Activated T-cell treated with anti-CD3 and anti-CD28 coated beads for 4 hours (primary cell): ENCODE measurements at regions not wholly inside any gene's neighbourhood (a gene's known extent, or its start where the extent isn't known, plus 50 kb on each side); places are given as distances from the start of the nearest gene placed in this dataset.

Experiments
- DNase-seq: peaks from one replicate; pipeline ENCODE4 v3.0.0-alpha.2; 2020

DNA sequence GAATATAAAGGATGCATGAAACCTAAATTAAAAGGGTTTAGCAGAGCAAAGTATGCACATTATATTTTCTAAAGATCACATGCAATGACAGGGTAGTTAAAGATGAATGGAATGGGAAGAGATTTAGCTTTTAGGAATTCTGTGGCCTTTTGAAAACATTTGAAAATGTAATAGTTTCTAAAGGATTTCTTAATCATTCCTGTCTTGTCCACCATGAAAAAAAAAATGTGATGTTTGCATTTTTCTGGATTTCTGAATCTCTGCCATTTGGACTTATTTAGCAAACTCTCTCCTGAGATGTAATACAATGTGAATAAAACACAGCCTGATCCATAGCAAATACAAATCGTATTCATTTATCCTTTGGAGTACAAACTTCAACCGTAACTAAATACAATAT is 126.6 kb upstream of the RAB11FIP2 start:
- no peak for DNase-seq

DNA sequence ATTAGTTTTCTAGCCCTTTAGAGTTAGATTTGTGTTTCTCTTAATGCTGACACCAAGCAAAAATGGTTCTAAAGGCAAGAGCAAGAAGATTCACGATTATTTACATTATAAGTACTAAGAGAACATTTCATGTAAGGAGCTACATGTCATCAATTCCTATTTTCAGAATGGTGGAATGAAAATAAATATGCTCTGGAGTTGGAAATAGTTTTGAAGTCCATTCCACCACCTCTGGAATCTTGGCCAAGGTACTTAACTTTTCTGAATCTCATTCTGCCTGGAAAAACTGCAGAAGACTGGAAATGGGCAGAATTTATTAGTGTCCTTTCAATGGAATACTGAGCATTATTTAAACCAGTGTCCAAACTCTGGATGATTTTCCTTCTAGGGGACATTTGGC is 125.1 kb upstream of the RAB11FIP2 start:
- DNase-seq = no peak

DNA sequence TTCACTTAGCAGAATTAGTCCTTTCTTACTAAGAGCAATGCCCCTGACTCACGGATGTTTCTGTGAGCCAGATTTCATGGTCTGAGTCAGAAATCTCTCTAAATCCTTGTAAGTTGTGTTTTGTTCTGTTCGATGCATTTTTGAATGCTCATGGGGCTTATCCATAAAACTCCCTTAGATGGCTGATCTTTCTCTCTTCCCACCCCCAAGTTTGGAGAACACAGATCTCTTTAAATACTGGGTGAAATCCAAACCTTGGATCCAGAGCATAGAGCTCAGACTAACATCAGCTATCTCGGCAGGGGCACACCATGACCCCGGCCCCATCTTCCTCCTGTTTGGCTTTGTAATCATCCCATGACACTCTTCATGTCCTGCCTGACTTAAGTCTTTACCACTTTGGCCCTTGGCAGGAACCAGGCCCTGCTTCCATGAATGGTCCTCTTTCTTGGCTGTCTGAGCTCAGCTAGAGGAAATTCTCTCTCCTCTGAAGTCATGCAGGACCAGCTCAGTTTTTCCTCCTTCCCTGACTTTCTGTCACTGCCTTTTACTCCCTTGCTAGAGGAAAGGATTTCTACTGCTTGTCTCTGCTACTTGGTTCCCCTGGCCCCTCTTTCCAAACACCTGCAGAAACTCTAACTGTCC is 120.4 kb upstream of the RAB11FIP2 start:
- DNase-seq = no peak

DNA sequence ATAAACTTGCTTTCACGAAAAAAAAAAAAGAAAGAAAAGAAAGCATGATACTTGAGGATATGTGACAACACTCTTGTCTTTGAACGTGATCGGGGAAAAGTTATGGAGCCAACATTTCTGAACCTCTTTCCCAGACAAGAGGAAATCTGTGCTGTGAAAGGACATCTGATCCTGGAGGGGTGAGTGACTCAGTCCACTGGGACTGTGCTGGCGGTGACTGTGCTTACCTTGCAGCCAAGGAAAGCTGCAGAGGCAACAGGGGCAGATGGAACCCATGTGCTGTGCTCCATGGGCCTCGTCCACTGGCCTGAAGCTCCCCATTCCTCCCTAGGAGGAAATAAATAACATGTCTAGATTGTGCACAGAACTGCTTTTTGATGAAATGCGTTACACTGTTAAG is 116.5 kb upstream of the RAB11FIP2 start:
- no peak for DNase-seq

DNA sequence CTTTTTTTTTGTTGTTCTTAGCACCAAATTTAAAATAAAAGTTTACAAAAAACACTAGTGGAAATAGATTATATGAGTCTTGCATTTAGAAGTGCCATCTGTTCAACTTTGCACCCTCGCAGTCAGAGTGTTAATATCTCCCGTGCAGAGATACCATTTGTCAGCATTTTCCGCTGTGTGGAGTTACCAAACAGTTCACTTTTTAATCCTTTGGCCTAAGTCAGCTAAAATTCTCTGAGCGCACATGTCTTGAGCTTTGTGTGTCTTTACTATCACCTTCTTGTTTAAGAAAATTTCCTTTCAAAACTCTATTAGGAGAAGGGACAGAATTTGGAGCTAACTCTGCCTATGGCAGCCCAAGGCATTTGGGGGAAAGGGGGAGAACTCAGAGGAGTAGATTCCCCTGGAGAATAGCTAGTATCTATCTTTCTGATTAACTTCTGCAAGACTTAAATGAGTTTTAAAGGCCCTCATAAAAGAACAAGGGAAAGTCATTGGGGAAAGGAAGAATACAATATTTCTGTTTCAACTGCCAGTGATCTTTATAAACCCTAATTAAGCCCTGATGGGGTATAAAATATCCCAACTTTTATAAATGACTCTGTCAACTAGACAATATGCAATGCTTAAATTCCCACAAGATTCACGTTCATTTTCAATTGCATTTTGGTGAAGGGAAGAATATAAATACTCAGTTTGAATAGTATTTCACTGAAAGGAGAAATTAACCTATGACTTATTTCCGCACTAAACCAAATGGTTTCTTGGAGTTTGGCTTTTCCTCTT is 114.9 kb upstream of the RAB11FIP2 start:
- DNase-seq = no peak

DNA sequence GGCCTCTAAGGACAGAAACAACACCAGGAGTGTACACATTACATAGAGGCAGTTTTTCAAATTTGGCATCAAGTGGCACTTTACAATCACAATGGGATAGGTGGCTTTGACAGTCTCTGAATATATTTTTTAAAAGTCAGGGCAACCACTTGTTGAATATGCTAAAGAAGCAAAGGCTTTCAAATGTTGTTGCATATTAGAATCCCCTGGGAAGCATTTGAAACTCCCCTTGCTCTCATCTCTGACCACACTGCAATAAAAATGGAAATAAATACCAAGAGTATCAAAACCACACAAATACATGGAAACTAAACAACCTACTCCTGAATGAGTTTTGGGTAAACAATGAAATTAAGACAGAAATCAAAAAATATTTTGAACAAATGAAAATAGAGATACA is 106.5 kb upstream of the RAB11FIP2 start:
- no peak for DNase-seq

DNA sequence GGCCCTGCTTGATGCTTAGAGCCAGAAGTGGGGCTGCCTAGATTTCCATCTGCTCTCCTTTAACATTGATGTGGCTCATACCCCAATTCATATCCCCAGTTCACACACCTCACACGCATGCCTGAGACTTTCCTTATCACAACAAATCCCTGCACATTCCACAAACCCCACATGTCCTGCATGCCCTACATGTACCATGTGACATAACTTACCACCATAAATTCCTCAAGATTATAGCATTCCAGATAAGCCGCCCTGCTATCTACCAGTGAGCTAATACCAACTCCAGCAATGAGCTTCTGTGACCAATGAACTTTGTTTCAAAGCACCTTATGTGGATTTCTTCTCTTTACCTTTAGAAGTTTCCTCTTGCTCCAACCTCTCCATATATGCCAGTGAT is 104.7 kb upstream of the RAB11FIP2 start:
- no peak for DNase-seq

DNA sequence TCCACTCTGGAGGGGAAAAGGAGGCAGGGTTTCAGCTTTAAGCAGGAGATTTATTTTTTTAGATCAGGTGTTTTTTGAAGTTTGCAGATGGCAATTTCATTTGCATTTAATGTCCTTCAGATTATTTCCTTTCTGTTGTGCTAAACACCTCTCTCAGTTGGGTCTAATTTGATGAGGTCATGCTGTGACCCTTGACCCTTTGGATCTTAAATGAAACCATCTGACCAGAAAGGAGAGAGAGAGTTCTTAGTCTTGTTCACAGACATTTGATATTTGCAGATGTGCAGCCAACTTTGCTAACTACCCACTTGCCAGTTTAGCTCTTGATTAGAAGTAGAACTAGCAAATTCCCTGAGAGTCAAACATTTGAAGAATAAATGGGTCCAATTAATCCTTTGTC is 101.5 kb upstream of the RAB11FIP2 start:
- no peak for DNase-seq

DNA sequence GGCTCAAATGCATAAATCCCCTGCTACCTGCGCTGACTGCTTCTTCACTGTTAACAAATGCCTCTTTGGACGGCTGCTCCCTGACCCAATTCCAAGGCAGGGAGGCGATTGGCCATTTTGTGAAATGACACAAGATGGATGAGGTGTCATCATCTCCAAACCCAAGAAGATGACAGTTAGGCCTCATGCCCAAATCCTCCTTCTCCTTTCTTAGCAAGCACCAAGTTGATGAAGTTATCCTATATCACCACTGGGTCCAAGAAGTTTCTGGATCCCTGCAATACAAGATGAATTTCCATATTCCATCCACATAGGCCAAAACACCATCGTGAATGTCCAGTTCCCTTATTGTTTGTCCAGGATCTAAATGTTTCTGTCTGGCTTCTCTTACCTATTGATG is 98.5 kb upstream of the RAB11FIP2 start:
- DNase-seq = no peak

DNA sequence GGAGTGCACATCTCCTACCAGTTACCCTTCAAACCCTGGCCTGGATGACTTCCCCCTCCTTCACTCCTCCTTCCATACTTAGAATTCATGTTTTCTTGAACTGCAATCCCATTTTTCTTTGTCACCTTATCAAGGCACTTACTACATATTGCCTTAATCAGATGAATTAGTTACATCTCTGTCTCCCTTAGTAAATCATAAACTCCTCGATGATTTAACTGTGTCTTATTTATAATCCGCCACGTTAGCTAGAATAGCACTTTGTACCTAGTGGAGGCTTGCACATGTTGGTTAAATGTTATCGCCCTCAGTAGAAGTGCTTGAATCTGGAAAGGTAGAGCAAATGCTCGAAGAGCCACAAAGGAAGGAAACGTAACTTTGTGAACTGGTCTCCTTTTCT is 94.7 kb upstream of the RAB11FIP2 start:
- DNase-seq = no peak

DNA sequence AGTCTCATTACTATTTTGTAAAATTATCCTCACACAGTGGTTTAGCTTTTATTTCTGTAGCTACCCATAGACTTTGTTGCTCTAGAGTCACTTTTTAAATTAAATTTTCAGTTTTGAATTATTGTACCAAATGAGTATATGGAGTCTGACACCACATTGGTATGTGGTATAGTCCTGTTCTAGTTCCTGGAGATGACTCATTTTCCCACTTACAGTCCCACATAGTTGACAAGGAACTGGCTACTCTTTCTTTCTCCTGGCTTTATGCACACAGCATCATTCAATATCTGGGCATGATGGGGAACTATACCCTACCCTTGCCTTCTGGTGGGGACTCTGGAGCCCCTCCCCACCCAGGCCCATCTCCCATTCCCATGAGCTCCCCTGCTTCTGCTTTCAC is 92.6 kb upstream of the RAB11FIP2 start:
- DNase-seq = no peak

DNA sequence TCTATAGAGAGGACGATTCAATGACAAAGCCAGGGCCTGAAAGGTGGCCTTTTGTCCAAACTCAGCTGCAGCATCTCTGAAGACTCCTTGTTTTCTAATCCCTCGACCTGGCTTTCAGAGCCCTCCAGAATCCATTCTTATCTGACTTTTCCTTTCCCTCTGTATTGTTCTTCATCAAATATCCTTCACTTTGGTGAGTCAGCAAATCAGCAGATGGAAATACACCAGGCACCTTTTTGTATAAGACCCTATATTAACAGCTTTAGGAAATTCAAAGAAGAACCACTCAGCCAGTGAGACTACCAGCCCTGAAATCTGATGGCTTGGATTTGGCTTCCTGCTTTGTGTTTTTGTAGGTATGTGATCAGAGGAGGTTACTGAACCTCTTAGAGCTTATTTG is 81.9 kb upstream of the RAB11FIP2 start:
- no peak for DNase-seq

DNA sequence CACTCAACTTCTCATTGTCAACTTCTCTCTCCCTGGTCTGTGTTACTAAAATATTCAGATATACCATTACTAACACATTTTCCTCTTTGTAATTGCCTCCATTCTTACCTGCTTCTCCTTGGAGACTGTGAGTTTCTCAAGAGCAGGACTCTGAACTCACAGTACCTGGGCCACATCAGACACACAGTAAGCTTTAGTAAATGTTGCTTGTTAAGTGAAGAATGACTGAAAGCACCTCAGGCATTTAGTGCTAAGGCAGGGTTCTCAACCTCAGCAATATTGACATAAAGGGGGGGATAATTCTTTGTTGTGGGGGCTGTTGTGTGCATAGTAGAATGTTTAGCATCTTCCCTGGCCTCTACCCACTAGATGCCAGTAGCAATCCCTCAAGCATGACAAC is 72.0 kb upstream of the RAB11FIP2 start:
- no peak for DNase-seq

DNA sequence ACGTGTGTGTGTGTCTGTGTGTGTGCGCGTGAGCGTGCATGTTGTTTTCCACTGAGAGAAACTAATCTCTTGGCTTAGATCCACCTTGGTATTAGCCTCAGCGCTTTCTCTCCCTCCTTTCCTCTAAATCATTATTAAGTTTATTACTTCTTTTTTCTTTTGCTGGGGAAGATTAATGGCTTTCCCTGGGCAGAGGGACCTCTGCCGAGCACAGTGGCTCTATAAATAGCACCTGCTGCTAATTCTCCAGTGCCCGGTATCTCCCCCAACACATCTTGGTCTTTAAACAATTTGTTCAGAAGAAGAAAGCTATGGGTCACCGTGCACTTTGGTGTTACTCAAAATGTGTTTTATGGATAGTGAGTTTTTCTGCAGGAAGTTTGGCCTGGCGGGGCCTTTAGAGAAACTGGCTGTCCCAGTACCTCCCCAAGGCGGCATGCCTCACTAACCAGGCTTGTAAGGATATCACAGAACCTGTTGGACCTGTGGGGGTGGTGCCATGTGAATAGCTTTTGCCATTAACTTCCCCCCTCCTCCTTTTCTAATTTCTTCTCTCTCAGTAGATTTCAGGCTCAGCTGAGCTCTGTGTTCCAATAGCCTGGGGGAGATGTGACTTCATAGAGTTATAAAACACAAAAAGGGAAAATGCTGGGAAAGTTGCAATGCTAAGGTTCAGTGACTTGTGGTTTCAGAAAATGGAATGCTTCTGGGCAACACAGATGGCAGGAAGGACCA is 70.1 kb upstream of the RAB11FIP2 start:
- no peak for DNase-seq

DNA sequence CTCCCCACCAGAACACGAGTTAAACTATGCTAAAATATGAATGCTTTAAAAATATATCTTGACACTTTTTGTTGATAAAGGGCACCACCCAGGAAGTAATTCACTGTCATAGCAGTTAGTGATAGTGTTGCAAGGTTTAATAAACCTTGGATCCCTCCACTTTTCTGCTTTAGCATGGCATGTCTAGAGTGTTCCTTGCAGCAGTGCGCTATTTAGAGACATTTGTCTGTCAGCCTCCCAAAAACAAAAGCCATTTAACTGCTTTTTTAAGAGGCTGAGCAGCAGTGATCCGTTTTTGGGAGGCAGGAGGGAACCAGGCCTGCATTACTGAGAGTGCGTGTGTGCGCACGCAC is 69.6 kb upstream of the RAB11FIP2 start:
- DNase-seq = no peak

DNA sequence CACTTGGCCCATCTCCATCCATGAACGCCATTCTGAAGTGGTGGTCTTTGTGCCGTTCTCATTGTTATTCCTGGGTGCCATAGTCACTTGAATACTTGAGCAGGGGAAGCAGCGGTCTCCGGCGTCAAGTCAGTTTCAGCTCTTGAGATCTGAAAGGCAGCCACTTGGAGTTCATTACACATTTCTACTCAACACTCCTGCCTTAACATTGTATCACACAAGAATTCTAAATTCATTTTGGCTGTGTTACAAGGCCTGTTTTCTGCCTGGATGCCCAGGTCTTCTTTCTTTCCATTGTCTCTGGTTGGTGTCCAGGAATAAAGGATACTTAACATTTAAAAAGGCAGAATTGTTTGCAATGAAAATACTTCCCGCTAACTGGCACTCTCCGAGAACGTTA is 69.0 kb upstream of the RAB11FIP2 start:
- DNase-seq = no peak

DNA sequence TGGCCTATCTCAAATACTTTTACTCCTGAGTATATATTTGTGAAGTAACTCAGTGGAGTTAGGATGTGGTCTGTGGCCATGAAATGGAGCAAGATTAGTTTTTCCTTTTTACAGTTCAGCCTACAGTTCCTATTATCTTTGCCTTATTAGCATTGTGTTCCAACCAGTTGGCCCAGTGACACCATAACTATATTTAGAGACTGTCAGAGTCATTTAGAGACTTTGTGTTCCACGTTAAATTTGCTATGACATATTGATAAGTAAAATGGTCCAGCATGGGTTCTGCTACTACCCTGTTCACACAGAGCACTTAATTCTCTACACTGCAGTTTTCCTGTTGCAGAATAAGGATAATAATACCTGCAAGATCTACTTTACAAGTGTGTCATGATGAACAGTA is 68.3 kb upstream of the RAB11FIP2 start:
- DNase-seq = no peak

DNA sequence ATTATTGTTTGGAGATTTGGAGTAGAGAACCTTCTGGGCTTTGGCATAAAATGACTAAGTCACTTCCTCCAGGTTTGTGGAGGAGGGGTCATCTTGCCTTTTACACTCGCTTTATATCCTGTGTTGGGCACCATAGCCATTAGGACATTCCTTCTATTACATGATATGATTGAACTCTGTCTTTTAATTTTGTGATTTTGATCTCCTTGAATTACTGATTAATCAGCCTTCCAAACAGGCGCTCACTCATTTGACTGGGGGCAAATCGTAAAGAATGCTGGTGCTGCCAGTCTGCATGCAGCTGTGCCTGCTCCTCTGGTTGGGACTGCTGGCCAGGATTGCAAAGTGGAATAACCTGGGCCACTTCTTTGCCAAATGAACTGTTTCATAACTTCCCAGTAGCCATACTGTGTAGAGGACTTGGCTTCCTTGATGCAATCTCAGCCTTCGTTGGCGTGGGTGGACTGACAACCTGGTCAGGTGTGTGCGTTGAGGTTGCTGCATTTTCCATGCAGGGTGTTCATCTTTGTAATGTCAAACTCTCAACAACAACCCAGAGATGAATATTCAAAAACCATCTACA is 65.9 kb upstream of the RAB11FIP2 start:
- DNase-seq = no peak

DNA sequence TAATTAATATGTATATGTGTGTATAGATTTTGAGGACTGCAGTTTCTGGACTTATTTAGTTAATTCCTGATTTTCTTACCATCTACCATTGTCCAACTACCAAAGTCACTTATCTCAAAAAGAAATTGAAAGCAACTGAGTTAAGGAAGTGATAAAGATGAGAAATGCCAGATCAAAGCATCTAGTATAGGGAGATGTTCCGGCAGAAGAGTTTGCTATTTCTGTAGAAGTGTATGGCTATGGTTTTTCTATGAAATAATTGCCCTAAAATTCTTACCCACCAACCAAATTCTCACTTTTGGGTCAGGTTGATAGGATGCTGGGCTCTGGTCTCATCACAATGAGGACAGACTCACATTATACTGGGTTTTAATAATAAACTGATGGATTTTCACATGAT is 64.0 kb upstream of the RAB11FIP2 start:
- no peak for DNase-seq

DNA sequence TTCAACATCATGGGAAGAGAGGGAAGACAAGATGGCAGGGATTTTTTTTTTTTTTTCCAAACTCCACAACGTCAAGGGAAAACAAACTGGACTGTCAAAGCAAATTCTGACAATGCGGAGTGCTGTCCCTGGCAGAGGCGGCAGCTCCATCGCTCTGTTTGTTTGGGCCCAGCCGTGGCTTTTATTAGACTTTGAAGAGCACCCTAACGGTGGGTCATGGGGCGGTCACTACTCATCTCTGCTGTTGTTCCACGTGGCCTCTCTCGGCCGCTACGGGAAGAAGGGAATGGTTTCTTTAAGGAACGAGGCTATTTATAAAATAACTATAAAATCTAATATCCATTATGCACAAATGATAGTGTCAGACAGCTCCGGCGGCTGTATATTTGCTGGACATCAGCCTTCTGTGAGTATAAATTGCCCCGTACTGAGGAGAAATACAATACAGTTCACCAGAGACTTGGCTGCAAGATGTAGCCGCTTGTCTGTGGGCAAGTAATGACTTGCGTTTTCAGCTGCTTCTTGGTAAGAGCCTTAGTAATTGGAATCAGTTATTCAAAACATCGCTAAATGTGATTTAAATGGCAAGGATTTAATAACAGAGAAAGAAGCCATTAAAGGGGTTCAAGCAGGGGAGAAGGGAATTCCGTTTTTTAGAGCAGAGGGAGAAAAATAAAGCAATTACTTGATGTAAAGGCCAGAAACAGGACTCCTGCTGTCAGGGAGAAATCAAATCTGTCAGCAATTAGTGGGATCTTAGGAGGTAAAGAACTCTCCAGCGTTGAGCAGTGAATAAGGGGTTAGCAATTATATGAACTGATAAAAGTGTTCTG is 61.7 kb upstream of the RAB11FIP2 start:
- no peak for DNase-seq

DNA sequence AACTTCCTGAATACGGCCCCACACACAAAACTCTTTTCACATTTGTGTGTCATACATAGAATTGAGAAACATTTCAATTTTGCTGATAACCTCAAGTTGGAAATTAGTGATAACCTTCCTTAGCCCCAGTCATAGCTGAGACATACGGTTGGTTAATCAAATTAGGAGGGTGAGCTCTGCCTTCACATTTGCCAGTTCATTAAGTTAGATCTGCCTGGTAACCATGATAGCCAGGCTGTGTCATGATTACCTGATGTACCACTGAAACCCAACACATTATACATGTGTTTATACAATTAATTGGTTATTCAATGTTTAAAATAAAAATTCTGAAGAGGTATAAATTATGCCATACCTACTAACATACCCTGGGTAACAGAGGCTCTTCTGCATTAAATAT is 60.8 kb upstream of the RAB11FIP2 start:
- no peak for DNase-seq

DNA sequence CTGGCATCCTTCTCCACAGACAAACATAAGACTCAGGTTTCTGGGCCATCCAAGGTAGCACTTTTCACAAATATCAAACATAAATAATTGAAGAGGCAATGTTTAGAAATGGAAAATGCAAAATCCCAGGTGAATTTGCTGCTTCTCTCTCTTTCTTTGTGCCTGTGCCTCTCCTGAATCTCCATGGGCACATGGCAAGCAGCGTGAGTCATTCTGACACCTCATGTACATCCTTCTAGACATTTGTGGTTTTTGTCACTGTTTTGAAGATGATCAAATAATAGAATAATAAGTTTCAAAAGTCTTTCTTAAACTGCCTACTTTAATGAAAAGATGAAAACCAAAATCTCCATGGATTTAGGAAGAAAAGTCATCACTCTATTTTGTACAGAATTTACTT is 60.3 kb upstream of the RAB11FIP2 start:
- no peak for DNase-seq

DNA sequence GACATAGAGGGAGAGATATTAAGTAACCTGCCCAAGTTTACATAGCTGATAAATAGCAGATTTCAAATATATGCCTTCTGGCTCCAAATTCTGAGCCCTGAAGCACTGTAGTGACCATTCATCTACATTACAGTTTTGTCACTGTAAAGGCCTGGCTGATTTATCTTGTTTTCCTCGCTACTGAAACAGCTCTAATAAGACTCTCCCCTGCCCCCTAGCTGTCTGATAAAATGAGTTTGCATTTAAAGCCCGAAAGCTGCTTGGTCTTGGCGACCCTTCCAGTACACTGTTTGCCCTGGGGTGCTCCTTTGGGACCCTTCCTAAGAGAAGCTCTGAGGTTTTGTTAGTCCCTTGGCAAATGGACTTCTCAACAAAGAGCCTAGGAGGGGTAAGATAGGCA is 59.7 kb upstream of the RAB11FIP2 start:
- no peak for DNase-seq
